DND-41 (cell line): ENCODE measurements at regions not wholly inside any gene's neighbourhood (a gene's known extent, or its start where the extent isn't known, plus 50 kb on each side); places are given as distances from the start of the nearest gene placed in this dataset.

Experiments used
- ATAC-seq: fragments of 200-7000 bp; cut with Tn5 transposase; 3 replicates; pipeline ENCODE4 v1.9.1; 2021; ENCODE audit warnings: low read depth; ENCODE audit not compliant: insufficient read depth
- DNase-seq: peaks from one replicate; pipeline ENCODE4 v3.0.0-alpha.2; 2020
- H2AFZ ChIP-seq: 2 replicates; pipeline ENCODE4 v1.6.0; 2012; ENCODE audit warnings: low read depth, low read length
- H3K27ac ChIP-seq: 2 replicates; pipeline ENCODE4 v1.5.1; 2012; ENCODE audit warnings: low read length, inconsistent platforms
- H3K27me3 ChIP-seq: fragments of 200-600 bp; sonication (generic); 2 replicates; pipeline ENCODE4 v1.6.0; 2012; ENCODE audit warnings: low read length, mild to moderate bottlenecking, inconsistent platforms; ENCODE audit not compliant: insufficient read depth, poor library complexity
- H3K36me3 ChIP-seq: 2 replicates; pipeline ENCODE4 v1.5.1; 2012; ENCODE audit warnings: low read length, inconsistent platforms; ENCODE audit not compliant: insufficient read depth
- H3K4me1 ChIP-seq: 2 replicates; pipeline ENCODE4 v1.5.1; 2012; ENCODE audit warnings: mild to moderate bottlenecking, low read length; ENCODE audit not compliant: insufficient read depth
- H3K4me2 ChIP-seq: 2 replicates; pipeline ENCODE4 v1.6.0; 2012; ENCODE audit warnings: mild to moderate bottlenecking, moderate library complexity, low read length, inconsistent platforms; ENCODE audit not compliant: insufficient read depth
- H3K4me3 ChIP-seq, 2 experiments: fragments of 200-600 bp in 1 of 2; shearing (Covaris generic) in 1 of 2; 2 replicates each; pipeline ENCODE4 v1.5.1; 2012 to 2016; ENCODE audit warnings: inconsistent platforms in 2 of 2, low read length in 2 of 2, mild to moderate bottlenecking in 2 of 2, low read depth in 1 of 2, moderate library complexity in 1 of 2
- H3K79me2 ChIP-seq: 2 replicates; pipeline ENCODE4 v1.6.0; 2012; ENCODE audit warnings: low read length, inconsistent platforms; ENCODE audit not compliant: insufficient read depth
- H3K9ac ChIP-seq: 2 replicates; pipeline ENCODE4 v1.6.0; 2012; ENCODE audit warnings: low read depth, mild to moderate bottlenecking, inconsistent platforms, low read length, moderate library complexity
- H3K9me3 ChIP-seq: 2 replicates; pipeline ENCODE4 v1.5.1; 2012; ENCODE audit warnings: low read length, moderate library complexity, mild to moderate bottlenecking, inconsistent platforms; ENCODE audit not compliant: insufficient read depth, severe bottlenecking
- H4K20me1 ChIP-seq: 2 replicates; pipeline ENCODE4 v1.6.0; 2012; ENCODE audit warnings: low read length; ENCODE audit not compliant: insufficient read depth
- CTCF ChIP-seq: IDR thresholded peaks from 2 replicates; pipeline ENCODE4 v1.5.1; 2012; ENCODE audit warnings: borderline replicate concordance, low read length, moderate library complexity, mild to moderate bottlenecking; ENCODE audit not compliant: poor library complexity, severe bottlenecking; ENCODE audit errors: extremely low read depth
- EZH2 ChIP-seq: IDR thresholded peaks from 3 replicates; pipeline ENCODE4 v1.6.1; 2012; ENCODE audit warnings: borderline replicate concordance, low read depth, mild to moderate bottlenecking, moderate library complexity, low read length, inconsistent platforms; ENCODE audit not compliant: severe bottlenecking

GRCh38 chr12:80040075-80040738, 59.1 kb upstream of the OTOGL start:
- ATAC-seq (no peak), DNase-seq (no peak)
- Histone ChIP-seq H4K20me1 (no peaks in the 10 kb centered on the region), H3K36me3 (no peaks in the 10 kb centered on the region), H3K9ac (no peak overlapping the region), H3K27ac (no peak overlapping the region), H3K4me3 (no peak overlapping the region), H3K27me3 (no peaks in the 10 kb centered on the region), H3K4me2 (no peak overlapping the region), H3K4me1 (no peaks in the 10 kb centered on the region), H2AFZ (no peak overlapping the region), H3K79me2 (no peaks in the 10 kb centered on the region), H3K9me3 (no peaks in the 10 kb centered on the region)
- TF ChIP-seq CTCF (no peak), EZH2 (no peak)

- Histone ChIP-seq H3K27ac (no peak overlapping the region), H3K4me1 (no peaks in the 10 kb centered on the region), H3K4me2 (no peak overlapping the region), H3K4me3 (no peak overlapping the region), H3K27me3 (no peaks in the 10 kb centered on the region), H3K9ac (no peak overlapping the region), H3K9me3 (no peaks in the 10 kb centered on the region), H2AFZ (no peak overlapping the region), H3K79me2 (no peaks in the 10 kb centered on the region), H4K20me1 (no peaks in the 10 kb centered on the region), H3K36me3 (no peaks in the 10 kb centered on the region)
- DNase-seq, result no peak
- TF ChIP-seq EZH2, result no peak
- no peak for TF ChIP-seq CTCF
- ATAC-seq, result no peak
Measured at GRCh38 chr12:80038062-80038560, 61.2 kb upstream of the OTOGL start.

GRCh38 chr12:80033448-80033847, 65.9 kb upstream of the OTOGL start:
- Histone ChIP-seq H3K4me1 (no peaks in the 10 kb centered on the region), H3K27ac (no peak overlapping the region), H3K36me3 (no peaks in the 10 kb centered on the region), H3K9ac (no peak overlapping the region), H3K4me2 (no peak overlapping the region), H3K9me3 (no peaks in the 10 kb centered on the region), H2AFZ (no peak overlapping the region), H3K79me2 (no peaks in the 10 kb centered on the region), H3K27me3 (no peaks in the 10 kb centered on the region), H4K20me1 (no peaks in the 10 kb centered on the region), H3K4me3 (no peak overlapping the region)
- DNase-seq (no peak), ATAC-seq (no peak)
- no peak for TF ChIP-seq CTCF
- no peak for TF ChIP-seq EZH2

GRCh38 chr12:80032946-80033345, 66.4 kb upstream of the OTOGL start:
- Histone ChIP-seq H3K27ac (no peak overlapping the region), H3K27me3 (no peaks in the 10 kb centered on the region), H3K36me3 (no peaks in the 10 kb centered on the region), H3K9me3 (no peaks in the 10 kb centered on the region), H2AFZ (no peak overlapping the region), H3K4me2 (no peak overlapping the region), H4K20me1 (no peaks in the 10 kb centered on the region), H3K79me2 (no peaks in the 10 kb centered on the region), H3K4me1 (no peaks in the 10 kb centered on the region), H3K4me3 (no peak overlapping the region), H3K9ac (no peak overlapping the region)
- no peak for DNase-seq
- no peak for ATAC-seq
- no peak for TF ChIP-seq CTCF
- no peak for TF ChIP-seq EZH2
